GM13977 (cell line): ENCODE measurements at regions not wholly inside any gene's neighbourhood (a gene's known extent, or its start where the extent isn't known, plus 50 kb on each side); places are given as distances from the start of the nearest gene placed in this dataset.

ENCODE experiments used
- DNase-seq: peaks from one replicate; pipeline ENCODE4 v3.0.0; 2012; ENCODE audit warnings: low spot score
- in situ Hi-C: fragments of 300-500 bp; cut with MboI; formaldehyde crosslinking; loops from one replicate; pipeline ENCODE4 v1.12.0; 2022; ENCODE audit warnings: low sequenced_read_pairs, low pct_unique_long_range_greater_than_20kb, mixed read lengths, inconsistent platforms; ENCODE audit not compliant: unreplicated experiment
- TF ChIP-seq, protein P1 (sequence below): IDR thresholded peaks from 2 replicates; pipeline ENCODE4 v1.5.1; 2012; ENCODE audit warnings: mild to moderate bottlenecking, control low read depth; ENCODE audit not compliant: insufficient read depth; ENCODE audit errors: extremely low read depth, missing control alignments

GRCh38 chr7:33716581-33717477 lies 188.5 kb upstream of the BMPER start:
- in situ Hi-C loops = no loop called here
- TF ChIP-seq, protein P1, sequence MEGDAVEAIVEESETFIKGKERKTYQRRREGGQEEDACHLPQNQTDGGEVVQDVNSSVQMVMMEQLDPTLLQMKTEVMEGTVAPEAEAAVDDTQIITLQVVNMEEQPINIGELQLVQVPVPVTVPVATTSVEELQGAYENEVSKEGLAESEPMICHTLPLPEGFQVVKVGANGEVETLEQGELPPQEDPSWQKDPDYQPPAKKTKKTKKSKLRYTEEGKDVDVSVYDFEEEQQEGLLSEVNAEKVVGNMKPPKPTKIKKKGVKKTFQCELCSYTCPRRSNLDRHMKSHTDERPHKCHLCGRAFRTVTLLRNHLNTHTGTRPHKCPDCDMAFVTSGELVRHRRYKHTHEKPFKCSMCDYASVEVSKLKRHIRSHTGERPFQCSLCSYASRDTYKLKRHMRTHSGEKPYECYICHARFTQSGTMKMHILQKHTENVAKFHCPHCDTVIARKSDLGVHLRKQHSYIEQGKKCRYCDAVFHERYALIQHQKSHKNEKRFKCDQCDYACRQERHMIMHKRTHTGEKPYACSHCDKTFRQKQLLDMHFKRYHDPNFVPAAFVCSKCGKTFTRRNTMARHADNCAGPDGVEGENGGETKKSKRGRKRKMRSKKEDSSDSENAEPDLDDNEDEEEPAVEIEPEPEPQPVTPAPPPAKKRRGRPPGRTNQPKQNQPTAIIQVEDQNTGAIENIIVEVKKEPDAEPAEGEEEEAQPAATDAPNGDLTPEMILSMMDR = peak; percentile 54
- no peak for DNase-seq

- TF ChIP-seq, protein P1 = no peak
- no peak for DNase-seq
- in situ Hi-C loops = no loop called here
These were observed 186.2 kb upstream of the BMPER start for GRCh38 chr7:33719059-33719581.

DNA sequence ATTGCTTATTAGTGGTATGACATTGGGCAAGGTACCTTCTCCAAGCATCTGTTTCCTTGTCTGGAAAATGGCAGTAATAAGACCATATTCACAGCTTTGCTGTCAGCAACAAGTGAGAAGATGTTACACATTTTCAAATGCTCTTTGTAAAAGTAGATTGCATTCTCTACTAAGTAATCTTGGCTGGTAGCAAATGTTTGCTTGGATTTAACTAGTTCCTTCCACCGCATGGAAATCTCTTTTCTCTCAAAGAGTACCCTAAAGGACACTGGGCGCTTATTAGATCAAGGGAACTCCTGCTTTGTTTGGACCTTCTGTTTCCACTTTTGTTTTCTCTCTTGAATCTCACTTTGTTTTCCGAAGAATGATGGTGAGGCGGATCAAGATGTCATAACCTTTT lies 185.2 kb upstream of the BMPER start:
- no peak for DNase-seq
- in situ Hi-C loops = no loop called here
- TF ChIP-seq, protein P1 = no peak

GRCh38 chr7:33720870-33721269 lies 184.5 kb upstream of the BMPER start:
- in situ Hi-C loops = no loop called here
- TF ChIP-seq, protein P1 = no peak
- DNase-seq = no peak

DNA sequence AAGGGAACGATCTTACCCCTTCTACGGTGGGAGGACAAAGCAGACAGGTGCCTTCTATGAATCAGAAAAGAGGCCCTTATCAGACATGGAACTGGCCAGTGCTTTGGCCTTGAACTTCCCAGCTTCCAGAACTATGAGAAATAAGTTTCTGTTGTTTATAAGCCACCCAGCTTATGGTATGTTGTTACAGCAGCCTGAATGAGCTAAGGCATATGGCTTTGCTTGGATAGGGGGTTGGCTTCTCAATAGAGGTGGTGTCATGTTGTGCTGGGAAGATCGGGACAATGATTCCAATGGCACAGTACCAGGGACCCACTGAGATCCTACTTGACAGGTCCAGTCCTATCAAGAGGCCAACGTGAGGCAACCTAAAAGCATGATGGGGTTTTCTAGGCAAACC lies 183.4 kb upstream of the BMPER start:
- in situ Hi-C loops = no loop called here
- TF ChIP-seq, protein P1 = no peak
- no peak for DNase-seq

DNA sequence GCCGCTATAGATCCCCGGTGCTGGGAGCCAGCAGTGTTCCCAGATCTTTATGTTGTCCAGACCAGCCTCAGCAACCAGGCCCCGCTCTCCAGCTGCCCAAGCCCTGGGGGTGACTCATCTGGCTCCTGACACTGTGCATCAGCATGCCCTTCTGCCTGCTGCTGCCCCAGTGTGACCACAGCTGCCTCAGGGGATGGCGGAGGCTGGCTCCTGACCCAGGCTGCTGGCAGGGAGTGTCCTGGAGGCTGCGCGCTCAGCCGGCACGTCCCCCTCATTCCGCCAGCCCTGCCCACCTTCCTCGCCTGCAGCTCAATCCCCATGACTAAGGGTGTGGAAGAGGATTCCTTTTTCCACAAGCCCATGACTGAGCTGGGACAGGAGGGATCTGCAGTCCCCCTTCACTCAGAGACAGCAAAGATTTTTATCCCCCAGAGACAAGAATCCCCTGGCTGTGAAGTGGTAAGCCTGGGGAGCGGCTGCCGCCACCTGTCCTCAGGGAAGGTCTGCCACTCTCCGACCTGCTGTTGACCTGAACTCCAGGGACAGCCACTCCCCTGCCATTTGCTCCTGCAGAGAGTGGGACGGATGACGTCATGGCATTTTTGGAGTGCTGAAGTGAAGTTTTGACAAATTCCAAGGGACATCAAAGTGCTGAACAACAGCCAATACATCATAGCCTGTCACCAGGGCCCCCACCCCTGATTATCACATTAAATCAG lies 182.8 kb upstream of the BMPER start:
- no peak for DNase-seq
- in situ Hi-C loops = no loop called here
- TF ChIP-seq, protein P1 = no peak
